Cardiac fibroblast (primary cell): ENCODE measurements at regions not wholly inside any gene's neighbourhood (a gene's known extent, or its start where the extent isn't known, plus 50 kb on each side); places are given as distances from the start of the nearest gene placed in this dataset.

ENCODE experiments used
- DNase-seq, 2 donors: peaks; one replicate each; pipeline versions ENCODE4 v3.0.0 to v3.0.0-alpha.2; 2010; ENCODE audit warnings: low read depth in 2 of 2
- H3K4me3 ChIP-seq, 2 donors: replicated peaks in 1 of 2; 1 replicate in 1 of 2; 2 replicates in 1 of 2; pipeline ENCODE4 v1.5.1; 2011; ENCODE audit warnings: low read depth in 2 of 2, low read length in 2 of 2, mild to moderate bottlenecking in 2 of 2, moderate library complexity in 1 of 2
- CTCF ChIP-seq: IDR thresholded peaks from one replicate; pipeline ENCODE4 v1.5.1; 2011; ENCODE audit warnings: low read depth, mild to moderate bottlenecking, low read length, inconsistent platforms

GRCh38 chr9:118946669-118947068 is 422.6 kb downstream of the BRINP1 start:
- no peak for TF ChIP-seq CTCF
- no peak overlapping the region for H3K4me3 ChIP-seq
- no peak for DNase-seq

- TF ChIP-seq CTCF = no peak
- H3K4me3 ChIP-seq = no peak overlapping the region
- no peak for DNase-seq
These were observed 414.4 kb downstream of the BRINP1 start for GRCh38 chr9:118954857-118955256.

- TF ChIP-seq CTCF = no peak
- no peak for DNase-seq
- no peak overlapping the region for H3K4me3 ChIP-seq
These were observed 411.6 kb downstream of the BRINP1 start for GRCh38 chr9:118957585-118957984.

- DNase-seq = no peak
- no peak for TF ChIP-seq CTCF
- no peak overlapping the region for H3K4me3 ChIP-seq
These were observed 409.9 kb downstream of the BRINP1 start for GRCh38 chr9:118959366-118959765.

GRCh38 chr9:118961857-118962256 is 407.4 kb downstream of the BRINP1 start:
- H3K4me3 ChIP-seq = no peak overlapping the region
- no peak for TF ChIP-seq CTCF
- DNase-seq = peak in 1 of 2 donors; percentile 9

GRCh38 chr9:118962426-118962825 is 406.8 kb downstream of the BRINP1 start:
- no peak for DNase-seq
- no peak for TF ChIP-seq CTCF
- no peak overlapping the region for H3K4me3 ChIP-seq

- DNase-seq = no peak
- TF ChIP-seq CTCF = no peak
- H3K4me3 ChIP-seq = no peak overlapping the region
These were observed 405.6 kb downstream of the BRINP1 start for GRCh38 chr9:118963674-118964073.
